DMS 273 (cell line): ENCODE measurements at regions not wholly inside any gene's neighbourhood (a gene's known extent, or its start where the extent isn't known, plus 50 kb on each side); places are given as distances from the start of the nearest gene placed in this dataset.

Experiments
- DNase-seq: peaks from one replicate; lab custom pipeline; 2025; ENCODE audit not compliant: unreplicated experiment; lab: John Stamatoyannopoulos, UW

DNA sequence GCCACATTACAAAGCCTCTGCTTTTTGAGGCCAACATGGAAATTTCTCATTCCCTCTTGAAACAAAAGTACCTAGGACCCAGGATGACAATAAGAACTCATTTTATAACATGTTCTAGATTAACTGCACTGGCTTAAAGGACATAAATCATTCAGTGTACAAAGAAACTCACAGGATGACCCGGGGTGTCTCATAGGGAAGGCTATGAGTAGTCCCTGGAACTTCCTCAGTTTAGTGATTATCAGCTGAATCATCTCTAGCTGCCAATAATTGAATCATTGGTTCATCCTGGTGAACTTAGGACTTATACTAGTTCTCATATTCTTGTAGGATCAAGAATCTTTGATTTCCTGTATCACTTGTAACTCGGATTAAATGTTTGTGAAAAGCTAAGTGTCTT lies 95.8 kb upstream of the WDR1 start:
- DNase-seq = no peak

DNA sequence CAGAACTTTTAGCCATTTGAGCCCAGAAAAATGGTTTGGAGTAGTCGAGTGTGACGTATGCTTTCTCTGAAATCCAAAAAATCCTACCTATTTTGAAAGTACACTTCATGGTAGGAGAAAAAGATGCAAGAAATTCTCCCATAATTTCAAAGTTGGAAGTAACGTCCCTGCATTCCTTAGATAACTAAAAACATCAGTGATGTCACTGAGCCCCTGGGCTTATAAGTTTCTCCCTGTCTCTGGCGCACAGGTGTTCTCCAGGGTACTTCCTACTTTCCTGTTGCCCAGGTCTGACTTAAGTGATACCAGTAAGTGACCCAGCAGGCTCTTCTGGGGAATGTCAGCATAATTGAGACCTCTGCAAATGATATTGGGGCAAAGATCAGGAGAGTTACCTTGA lies 90.5 kb upstream of the WDR1 start:
- no peak for DNase-seq

DNA sequence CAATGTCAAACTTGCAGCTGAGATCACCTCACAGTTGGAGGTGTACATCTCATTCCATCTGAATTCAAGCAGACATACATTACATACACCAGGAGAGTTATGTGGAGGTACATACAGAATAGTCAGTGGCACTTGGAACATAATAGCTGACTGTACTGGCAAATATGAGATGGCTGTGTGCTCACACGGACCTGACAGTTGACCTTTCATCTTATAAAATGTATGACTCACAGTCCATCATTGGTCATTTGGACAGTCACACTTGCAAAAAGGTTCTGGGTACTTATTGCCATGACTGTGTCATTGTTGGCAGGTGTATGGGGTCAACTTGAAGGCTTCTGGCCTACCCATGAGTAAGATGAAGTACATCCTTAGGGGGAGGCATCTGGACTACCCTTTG lies 88.6 kb upstream of the WDR1 start:
- no peak for DNase-seq

DNA sequence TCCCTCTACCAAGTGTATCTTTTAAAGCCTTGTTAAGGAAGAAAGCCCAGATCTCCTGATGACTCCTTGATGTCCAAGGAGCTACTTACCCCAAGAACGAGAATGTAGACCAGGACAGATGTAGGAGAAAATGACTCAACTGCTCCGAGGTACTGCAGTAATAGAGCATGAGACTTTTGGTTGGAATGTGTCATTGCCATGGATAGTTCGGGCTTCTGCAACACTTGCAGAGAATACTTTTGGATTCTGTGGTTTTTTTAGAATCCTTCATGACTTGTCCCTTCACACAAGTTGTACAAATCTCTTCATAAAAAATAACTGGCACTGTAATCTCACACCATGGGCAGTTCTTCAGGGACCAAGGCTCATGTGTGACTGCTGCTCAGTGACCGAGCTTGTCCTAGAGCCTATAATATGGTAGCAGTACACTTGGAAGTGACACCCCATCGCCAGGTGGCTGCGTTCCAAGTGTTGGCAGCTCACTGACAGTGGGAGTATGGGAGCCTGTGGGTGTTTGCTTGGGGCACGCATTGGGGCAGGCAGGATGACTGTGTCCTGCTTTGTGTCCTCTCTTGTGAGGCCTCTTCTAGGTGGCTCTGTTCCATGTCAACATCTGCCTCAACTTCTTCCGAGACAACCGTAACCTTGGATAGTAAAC lies 87.9 kb upstream of the WDR1 start:
- no peak for DNase-seq

DNA sequence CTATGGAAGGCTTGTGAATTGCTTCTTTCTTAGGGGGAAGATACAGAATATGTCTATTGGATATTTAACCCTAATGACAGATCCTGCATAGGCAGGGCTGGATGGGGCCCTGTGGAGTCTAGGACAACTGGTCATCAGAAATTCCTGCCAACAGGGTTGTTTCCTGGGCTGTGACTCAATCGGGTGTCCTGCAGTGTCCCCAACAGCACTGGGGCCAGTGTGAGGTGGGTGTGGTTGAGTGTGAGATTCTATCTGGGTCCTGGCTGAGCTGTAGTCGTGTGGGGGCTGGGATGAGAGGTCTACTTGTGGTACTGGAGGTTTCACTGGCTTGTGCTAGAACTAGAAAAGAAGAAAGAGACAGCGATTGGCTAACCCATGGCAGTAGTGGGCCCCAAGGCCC lies 87.3 kb upstream of the WDR1 start:
- DNase-seq = no peak

DNA sequence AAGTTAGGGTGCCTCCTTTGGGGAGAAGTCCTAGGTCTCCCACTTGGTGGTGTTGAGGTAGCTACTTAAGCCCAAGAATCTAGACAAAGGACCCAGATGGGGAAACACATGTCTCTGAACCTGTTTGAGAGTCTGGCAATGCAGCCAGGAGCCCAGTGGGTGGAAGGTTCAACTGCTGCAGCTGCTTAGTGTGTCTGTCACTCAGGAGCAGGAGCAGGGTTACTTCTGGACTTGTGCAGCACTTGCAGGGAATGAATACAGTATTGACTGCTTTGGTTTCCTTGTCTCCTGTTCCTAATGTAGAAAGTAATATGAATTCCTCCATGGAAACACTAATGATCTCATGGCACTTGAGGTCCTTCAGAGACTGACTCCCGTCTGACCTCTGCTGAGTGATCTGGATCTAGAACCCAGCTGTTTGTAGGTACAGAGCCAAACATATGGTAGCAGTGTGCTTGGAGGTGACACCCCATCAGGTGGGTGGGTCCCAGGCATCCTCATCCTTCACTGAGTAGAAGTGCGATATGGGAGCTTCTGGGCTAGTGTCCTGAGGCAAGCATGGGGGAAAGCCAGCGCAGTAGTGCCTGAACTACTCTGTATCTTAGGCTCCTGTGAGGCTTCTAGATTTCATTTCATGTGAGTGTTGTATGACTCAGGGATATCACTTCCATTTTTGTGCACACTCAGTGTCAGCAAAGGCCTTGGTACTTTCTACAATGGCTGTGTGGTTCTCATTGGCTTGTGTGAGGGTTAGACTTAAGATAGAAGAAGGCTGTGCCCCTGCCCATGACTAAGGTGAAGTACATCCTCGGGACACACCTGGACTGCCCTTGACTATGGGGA lies 85.0 kb upstream of the WDR1 start:
- no peak for DNase-seq

DNA sequence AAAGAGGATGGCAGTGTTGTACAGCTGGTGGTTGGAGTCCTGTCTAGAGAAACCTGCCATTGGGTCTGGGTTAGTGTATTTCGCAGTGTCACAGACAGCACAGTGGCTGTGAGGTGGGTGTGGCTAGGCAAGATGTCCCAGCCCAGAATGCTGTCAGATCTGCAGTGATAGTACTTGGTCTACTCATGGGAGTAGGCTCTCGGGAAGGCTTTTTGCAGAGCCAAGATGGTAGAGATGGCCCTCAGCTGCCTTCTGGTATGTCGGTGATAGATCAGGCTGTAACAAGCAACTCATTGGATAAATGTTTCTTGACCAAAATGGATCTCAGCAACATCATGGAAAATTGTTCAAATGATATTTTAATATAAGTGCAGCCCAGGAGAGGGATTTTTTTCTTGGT lies 84.3 kb upstream of the WDR1 start:
- DNase-seq = no peak

DNA sequence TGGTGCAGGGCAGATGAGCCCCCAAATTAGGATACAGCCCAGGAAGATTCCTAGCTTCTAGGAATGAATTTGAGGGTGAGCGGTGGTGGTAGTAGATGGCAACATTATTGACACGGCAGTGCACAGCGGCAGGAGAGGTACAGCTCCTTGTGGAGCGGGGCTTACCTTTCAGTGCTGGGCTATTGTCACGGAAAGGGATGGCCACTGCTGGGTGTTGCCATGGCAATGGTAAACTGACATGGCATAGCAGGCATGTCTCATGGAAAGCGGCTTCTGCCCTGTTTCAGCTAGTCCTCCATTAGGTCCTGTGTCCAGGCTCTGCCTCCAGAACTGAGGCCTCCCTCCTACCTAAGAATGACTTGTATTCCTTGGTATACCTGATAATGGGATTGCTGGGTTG lies 81.8 kb upstream of the WDR1 start:
- DNase-seq = no peak

DNA sequence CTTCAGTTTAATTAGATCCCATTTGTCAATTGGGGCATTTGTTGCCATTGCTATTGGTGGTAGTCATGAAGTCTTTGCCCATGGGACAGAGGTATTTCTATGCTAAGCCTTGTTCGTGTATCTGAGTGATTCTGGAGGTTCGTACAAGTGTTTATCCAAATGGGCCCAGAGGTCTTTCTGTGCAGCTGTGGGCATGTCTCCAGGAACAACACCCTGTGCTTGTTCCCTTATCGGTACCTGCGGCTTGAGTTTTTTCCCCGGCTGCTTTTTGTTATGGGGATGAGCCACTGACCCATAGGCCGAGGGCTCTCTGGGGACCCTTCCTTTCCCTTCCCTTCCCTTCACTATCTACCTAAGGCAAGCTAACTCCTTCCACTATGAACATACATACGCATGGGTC lies 81.4 kb upstream of the WDR1 start:
- DNase-seq = no peak

DNA sequence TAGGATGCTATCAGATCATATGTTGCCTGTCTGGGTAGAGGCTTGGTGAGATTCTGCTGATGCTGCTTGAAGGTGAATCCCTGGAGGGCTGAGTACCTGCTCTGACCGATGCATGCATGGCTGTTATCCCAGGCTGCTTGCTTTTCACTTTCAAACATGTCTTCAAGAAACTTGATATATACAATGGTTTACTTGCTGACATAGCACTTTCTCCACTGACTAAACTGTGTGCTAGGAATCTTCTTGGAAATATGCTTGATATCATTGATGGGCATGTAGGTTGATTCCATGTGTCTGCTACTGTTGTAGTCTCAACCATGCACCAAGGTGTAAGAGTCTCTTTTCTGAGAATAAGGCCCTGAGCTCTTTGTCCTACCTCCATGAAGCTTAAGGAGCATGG lies 79.6 kb upstream of the WDR1 start:
- no peak for DNase-seq

DNA sequence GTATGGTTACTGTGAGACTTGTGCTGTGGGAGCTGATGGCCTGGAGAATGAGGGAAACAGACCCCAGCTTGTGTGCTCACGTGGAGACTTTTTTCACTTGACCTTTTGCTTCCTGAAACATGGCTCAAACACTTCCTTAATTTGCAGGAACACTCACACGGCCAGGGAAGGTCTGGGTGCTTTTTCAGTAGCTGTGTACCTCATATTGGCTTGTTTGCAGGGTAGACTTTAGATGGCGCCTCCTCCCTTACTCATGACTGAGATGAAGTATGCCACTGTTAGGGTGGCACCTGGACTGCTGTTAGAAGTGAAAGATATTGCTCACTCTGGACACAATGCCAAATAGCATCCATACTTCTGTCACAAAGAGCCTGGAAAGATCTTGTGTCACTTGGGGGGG lies 75.7 kb upstream of the WDR1 start:
- DNase-seq = no peak

DNA sequence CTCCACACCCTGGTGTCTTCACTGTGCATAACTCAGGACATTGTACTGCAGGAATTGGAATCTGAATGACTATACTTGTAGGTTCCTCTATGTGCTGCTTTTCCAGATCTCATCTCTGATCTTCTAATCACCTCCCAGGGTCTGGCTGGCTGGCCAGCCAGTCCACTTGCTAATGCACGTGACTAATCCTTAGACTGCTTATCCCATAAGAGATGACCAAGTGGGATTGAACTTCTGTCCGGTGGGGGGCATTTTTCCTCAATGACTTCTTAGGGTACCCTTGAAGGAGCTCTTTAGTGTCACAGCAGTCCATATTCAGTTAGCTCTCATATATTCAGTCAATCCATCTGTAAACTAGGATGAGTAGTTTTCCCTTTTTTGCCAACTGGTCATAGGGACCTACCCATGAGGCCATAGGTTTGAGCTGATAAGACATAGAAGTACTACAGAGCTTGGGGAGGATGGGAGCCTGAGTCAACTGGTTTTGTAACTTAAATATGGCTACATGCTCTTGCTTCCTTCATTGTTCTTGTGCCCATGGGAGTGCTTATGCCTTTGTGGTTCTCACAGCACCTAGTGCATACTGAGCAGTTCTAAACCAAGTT lies 71.9 kb upstream of the WDR1 start:
- no peak for DNase-seq

DNA sequence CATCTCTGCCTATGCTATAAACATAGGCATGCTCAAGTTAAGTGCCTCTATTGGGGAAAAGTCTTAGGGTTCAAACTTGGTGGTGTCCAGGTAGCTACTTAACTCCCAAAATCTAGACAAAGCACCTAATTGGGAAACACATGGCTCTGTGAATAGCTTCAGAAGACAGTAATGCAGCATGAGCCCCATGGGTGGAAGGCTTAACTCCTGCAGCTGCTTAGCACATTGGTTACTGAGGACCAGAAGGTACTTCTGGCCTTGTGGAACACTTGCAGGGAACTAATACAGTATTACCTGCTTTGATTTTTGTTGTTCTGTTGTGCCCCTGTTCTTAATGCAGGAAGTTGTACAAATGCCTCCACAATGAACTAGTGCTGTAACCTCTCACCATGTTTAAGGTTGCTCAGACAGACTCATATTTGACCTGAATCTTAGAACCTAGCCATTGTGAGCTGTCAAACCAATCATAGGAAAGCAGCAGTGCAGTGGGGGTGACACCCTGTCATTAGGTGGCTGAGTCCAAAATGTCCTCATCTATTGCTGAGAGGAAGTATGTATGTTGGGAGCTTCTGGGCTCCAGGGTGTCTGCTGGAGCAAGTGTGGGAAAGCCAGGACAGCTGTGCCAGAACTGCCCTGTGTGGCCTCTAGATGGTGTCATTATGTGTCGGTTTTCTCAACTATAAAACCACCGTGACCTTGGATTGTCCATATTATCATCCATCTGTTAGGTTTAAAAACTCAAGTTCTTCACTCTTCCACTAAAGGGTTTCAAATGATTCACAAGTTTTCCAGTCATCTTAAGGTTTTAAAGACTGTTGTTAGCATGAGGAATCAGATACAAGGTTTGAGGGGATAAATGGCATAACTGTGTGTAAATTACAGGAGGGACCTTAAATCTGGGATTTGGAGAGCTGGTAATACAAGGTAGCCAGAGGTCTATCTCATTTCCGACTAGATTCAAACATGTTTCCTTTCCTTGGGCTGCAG lies 69.9 kb upstream of the WDR1 start:
- peak; percentile 10 for DNase-seq

DNA sequence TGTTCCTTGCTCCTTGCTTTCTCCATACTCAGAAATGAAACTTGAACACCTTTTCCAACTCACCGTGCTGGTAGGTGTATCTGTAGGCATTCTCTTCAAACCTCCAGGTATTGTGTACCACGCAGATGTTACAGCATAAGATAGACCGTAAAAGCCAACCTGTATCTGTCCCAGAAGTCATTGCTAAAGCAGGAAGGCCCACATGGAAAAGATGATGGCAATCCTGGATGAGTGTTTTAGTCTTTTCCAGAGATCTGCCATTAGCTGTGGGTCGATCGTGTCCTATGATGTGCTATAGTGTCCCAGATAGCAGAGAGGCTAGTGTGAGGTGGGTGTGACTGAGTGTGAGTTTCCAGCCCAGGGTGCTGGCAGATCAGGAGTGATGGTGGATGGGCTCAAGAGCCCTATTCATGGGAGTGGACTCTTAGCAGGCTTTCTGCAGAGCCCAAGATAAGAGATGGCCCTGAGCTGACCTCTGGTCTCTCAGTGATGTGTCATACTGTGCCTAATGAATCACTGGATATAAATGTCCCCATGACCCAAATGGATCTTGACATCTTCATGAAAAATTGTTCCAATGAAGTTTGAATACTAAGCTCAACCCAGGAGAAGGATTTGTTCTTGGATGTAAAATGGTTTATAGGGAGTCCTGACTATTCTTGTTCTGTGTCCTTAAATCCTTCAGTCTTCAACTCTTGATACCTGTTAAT lies 69.1 kb upstream of the WDR1 start:
- no peak for DNase-seq

DNA sequence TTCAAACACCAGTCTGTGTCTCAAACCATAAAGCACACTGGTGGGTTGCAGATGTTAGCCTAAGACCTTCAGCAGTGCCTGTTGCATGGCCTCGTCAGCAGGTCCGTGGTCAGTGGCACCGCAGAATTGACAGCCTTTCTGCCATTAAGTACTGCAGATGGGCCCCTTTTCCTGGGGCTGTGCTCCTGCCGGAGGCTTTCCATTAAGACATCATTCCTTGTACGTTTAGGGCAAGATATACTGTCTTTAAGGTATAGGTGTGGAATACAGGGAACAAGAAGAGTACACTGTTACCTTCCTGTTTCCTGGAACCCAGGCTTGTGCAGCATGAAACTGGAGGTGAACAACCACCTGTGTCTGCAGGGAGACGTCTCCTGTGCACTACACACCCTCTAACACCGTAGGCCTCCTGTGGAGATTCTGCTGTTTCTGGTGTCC lies 67.9 kb upstream of the WDR1 start:
- no peak for DNase-seq

DNA sequence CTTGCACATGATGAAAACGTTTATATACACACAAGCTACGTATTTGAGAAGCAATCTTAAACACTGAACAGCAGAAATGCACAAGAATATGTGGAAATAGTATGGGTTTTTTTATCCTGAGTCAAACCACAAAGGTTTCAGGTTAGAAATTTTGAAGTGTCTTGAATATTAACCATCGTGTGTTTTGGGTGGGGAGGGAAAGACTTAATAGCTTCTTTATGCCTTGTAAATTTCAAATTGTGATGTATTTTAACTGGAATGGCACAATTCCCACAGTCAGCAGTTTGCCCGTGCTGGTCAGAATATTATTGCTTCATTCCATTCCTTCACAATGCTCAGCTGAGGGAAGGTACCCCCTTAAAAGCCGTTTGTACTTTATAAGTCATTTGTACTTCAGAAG lies 67.4 kb upstream of the WDR1 start:
- DNase-seq = no peak

DNA sequence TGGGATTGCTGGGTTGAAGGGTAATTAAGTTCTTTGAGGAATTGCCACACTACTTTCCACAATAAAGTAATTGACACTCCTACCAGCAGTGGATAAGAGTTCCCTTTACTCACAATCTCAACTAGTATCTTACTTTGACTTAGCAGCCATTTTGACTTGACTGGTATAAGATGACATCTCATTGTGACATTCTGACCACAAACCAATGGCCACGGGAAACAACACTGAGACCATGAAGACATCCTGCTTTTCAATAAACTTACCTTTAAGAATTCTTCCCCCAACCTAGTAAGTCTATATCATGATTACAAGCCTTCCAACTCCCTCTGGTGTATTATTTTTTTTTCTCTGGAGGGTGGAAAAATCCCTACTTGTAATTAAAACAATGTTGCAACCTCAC lies 66.9 kb upstream of the WDR1 start:
- no peak for DNase-seq

DNA sequence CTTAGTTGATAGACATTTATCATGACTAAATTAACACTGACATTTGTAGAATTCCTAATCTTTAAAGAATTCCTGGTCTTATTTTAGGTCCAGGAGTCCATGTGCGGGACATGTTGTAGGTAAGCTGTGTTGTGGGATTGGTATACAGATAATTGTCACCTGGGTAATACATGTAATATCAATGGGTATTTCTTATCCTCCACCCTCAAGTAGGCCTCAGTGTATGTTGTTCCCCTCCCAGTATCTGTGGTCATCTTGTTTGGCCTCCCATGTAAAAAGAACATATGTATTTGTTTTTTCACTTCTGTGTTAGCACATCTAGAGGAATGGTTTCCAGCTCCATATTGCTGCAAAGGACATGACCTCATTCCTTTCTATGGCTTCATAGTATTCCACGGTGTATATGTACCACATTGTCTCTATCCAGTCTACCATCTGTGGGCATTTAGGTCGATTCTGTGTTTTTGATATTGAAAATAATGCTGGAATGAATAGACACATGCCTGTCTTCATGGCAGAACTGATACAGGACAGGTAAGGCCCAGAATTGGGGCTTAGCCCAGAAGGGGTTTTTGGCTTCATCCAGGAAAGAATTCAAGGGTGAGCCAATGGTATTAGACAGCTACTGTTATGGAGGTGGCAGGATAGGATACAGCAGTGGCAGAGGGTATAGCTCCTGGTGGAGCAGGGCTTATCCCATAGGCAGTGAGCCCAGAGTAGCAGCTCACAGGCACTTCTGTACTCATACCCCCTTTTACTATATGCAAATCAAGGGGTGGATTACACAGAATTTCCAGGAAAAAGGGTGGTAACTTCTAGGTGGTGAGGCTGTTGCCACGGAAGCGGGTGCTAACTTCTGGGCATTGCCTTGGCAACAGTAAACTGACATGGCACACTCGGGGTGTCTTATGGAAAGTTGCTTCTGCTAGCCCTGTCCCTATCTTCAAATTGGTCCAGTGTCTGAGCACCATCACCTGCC lies 66.1 kb upstream of the WDR1 start:
- peak; percentile 2 for DNase-seq

DNA sequence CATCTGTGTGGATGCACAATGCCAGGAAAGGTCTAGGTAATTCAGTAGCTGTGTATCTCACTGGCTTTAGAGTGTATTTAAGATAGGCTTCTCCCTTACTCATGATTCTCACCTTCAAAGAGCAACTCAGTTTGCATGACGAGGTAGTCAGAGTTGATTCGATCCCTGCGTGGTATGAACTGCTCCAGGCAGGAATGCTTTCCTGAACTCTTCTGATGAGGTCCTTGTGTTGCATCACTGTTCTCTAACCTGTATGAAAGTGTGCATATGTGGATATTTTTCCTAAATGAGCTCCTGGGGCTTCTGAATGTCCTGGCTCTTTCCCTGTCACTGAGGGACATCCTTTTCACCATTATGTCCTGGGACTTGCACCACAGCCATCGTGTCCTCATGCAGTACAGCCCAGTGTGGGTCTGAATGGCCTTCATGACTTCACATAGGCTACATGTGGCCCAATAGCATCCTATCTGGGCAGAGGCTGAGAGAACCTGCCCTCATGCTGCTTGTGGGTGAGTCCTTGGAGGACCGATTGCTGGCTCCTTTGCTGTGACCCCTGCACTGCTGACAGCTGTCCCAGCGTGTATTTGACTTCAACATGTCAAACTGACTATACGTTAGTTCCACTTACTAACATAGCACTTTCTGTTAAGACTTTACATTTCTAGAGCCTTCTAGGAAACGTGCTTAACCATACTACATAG lies 65.3 kb upstream of the WDR1 start:
- no peak for DNase-seq
